HG03097 (cell line): ENCODE measurements at regions not wholly inside any gene's neighbourhood (a gene's known extent, or its start where the extent isn't known, plus 50 kb on each side); places are given as distances from the start of the nearest gene placed in this dataset.
A peak's percentile ranks its signal among the peaks of the same experiment; 100 is the strongest.
"Not testable (repeated sequence)": the region's sequence is repeated elsewhere in the genome, so short reads cannot be mapped to it uniquely, and the experiment has no call there.

ENCODE experiments used
- ATAC-seq: cut with Tn5 transposase; IDR thresholded peaks from one replicate; pipeline ENCODE4 v1.9.1; 2021; ENCODE audit not compliant: unreplicated experiment, low FRiP score

DNA sequence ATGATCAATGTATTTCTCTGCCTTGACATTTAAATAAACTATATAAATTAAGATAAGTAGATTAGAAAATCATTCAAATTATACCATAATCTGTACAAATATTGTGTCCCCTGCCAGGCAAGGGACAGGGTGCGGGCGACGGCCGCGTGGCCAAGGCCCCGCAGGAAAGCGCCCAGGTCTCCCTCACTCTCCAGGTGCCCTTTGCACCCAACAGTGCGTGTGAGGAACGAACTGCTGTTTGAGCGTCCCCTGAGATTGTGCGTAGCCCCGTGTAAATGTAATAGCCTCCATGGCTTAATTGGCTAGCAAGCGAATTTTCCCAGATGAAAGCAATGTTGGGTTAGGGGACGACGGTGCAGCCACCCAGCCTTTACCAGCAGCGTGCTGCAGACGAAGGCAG is 161.4 kb downstream of the SYT15 start:
- ATAC-seq: not testable (repeated sequence)

DNA sequence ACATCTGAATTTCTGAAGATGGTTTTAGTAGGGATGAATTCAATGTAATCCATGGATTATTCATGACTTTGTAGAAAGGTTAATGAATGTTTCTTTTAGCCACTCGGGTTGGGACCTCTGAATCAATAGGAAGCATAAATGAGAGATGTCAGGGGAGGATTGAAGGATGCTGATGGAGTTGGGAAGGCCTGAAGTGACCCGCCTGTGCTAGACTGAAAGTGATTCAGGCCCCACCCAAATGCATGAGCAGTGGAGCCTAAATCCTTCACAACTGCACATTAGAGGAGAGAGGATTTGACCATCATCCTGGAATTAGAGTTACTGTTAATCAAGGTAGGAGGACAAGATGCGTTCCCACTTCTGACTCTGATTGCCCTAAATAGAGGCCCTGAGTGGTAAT is 162.2 kb upstream of the PTPN20 start:
- ATAC-seq: not testable (repeated sequence)

DNA sequence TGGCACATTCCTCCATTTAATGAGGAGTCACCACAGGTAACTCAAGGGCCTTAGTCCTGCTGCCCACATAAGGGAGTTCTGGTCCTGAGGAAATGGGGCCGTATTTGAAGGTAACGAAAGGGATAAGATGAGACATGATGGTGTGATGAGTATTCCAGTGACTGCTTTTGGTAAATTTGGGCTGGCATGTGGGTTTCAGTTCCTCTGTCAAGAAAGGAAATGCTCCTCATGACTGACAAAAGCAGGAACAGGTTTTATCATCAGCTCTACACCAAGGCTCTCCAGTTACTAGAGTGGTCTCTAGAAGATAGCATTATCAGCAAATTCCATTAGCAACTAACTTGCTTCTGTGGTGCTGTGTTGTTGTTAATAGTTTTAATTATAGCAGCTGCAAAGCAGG is 161.8 kb upstream of the PTPN20 start:
- not testable (repeated sequence) for ATAC-seq

DNA sequence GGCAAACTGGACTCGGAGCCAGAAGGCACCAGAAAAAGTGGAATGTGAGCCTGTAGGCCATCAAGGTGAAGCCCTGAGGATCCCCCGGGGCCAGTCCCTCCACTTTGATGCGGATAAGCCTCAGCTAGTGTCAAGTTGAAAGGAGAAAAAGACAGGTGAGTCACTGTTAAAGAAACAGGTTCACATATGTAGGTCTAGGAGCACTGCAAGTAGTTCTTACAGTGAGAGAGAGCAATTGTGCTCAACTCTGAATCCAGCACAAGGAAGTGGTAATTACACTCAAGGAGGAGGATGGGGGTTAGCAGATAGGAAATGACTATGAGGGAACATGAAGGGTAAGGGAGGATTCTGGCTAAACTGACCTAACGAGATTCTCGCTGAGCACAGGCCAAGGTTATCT is 157.5 kb upstream of the PTPN20 start:
- ATAC-seq: not testable (repeated sequence)

DNA sequence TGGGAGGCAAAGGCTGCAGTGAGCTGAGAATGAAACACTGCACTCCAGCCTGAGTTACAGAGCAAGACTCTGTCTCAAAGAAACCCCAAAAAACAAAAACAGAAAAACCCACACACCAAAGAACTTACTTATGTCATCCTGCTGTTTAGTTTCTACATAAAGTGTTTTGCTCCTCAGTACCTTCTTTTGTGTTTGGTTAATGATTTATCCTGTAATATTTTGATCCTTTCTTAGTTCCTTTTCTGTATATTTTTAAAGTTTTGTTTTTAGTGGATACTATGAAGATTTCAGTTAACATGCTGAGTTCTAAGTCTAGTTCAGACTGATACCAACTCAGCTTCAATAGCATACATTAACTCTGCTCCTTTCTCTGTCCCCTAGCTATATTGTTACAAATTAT is 149.8 kb upstream of the PTPN20 start:
- peak; percentile 88 for ATAC-seq

DNA sequence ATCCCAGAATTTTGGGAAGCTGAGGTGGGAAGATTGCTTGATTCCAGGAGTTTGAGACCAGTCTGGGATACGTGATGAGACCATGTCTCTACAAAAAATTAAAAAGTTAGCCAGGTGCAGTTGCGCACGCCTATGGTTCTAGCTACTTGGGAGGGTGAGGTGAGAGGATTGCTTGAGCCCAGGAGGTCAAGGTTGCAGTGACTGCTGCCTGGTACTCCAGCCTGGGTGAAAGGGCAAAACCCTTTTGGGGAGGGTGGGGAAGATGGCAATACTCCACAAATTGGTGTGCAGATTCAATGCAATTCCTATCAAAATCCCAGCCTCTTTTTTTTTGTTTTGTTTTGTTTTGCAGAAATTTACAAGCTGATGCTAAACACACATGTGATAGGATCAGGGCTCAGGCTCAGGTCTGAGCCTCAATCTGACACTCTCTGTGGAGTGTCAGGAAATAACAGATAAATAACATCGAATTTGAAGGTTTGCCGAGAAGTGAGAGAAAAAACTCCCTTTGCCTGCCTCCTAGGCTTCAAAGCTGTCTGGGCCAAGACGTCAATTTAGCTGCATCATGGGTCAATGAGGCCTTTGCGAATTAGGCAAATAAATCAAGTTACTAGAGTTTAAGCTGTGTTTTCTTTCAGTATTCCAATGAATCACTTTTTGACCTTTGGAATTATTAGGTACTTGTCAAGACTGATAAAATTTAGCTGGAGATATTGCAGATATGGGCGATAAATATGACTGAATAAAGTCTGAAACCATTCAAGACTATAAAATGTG is 142.5 kb upstream of the PTPN20 start:
- ATAC-seq: not testable (repeated sequence)

DNA sequence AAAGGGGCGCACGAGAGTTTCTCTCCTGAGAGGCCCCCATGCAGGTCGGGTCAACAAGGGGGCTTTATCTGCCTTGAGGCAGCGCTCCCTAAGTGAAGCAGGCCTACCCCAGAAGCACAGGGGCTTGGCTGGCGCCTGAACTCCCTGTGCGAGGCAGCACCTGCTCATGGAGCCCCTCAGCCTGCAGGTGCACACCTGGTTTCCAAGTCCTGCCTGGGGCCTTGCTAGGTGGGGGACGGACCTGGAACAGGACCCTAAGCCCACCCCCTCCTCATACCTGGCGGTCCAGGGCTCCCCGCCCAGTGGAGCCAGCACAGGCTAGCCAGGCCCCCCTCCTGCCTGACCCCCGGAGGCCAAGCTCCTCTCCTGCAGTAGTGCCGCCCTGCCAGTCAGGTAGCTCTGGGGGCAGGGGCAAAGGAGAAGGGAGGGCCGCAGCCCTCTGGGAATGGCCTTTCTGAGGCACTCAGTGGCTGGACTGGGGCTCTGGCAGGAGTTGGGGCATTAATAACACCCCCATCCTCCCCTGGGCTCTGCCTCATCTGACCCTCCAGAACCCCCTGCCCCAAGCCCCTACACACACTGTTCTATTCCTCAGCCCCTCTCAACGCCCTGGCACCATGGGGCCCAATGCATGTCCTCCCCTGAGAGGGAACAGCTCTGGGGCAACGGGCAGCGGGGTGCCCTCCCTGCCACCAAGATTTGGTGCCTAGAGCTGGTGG is 137.9 kb upstream of the PTPN20 start:
- not testable (repeated sequence) for ATAC-seq

DNA sequence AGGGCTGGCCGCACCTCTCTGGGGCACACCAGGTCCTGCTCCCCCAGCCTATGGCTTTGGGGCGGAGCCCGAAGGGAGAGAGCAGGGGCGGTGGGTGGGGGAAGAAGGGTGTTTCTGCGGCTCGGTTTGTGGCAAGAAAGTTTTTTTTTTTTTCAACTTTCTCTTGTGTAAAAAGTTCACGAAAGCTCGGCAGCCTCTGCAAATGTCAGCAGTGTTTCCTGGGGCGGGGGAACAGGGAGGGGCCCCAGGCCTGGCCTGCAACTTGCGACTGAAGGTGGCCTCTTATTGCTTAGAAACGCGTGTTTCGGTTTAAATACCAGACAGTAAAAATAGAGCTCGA is 137.4 kb upstream of the PTPN20 start:
- ATAC-seq: not testable (repeated sequence)

DNA sequence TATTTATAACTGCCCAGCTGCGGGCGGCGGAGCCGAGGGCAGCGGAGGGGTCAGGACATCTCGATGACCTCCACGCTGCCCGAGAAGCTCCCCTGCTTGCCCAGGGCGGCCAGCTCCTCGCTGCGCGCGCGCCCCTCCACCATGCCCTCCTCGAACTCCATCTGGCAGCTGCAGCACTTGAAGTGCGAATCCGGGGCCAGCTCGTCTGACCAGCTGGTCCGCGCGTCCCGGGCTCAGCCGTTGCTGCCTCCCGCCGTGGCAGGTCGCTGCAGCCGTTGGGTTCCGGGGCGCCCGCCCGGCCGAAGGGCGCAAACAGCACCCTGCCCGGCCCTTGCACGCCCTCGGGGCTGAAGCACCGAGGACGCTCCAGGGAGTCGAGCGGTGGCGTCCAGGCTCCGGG is 136.9 kb upstream of the PTPN20 start:
- not testable (repeated sequence) for ATAC-seq

DNA sequence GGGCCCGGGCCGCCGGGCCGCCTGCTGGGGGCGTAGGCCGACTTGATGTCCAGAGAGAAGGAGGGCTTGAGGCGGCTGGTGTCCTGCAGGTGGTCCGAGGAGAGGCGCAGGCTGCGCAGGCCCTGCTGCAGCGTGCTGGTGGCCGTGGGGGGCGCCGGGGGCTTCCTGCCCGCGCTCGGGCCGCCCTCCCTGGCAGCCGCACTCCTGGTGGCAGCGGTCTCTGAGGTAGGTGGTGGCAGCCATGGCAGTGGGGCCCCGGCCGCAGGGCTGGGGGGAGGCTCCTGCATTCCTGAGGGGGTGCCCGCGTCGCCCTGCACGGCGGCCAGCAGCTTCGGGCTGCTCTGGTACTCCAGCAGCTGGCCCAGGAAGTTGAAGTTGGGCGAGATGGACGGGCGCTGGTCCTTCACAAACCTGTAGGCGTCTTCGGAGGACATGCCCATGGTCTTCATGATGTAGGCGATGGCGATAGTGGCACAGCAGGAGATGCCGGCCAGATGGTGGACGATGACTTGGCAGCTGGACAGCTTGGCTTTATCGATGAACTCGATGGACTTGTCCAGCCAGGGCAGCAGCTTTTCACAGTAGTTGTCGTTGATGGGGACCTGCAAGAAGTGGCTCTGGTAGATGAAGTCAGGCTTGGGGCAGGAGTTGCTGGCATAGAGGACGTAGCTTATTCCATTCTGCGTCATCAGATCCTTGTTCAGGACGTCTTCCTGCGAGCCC is 136.1 kb upstream of the PTPN20 start:
- not testable (repeated sequence) for ATAC-seq

DNA sequence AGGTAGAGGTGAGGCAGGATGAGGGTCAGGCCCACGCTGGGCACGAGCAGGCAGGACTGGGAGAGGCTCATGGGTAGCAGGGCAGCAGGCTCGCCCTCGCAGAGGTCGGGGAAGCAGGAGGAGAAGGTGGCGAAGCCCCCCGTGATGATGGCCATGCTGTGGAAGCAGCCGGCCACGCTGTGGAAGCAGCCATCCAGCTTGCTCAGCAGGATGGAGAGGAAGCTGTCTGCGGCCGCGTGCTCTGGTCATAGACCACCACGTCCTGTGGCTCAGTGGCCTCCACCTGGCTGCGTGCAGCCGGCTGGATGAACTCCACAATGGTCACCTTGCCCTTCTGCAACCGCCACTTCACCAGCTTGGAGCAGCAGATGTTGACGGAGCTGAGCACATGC is 135.6 kb upstream of the PTPN20 start:
- not testable (repeated sequence) for ATAC-seq

DNA sequence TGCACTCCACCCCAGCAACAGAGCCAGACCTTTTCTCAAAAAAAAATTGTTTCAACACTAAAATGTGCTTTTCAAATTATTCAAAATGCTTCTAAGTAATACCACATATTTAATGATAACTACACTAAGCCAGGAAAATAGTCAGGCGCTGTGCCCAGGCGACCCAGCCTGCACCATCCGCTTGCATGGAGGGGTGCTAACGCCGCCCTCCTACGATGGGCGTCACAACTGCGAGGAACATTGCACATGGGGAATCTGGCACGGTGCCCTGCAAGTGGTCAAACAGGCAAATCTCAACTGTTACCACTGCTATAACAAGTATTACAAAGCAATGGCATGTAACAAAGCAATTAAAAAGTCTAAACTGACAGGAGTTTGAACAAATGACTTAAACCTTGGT is 131.7 kb upstream of the PTPN20 start:
- not testable (repeated sequence) for ATAC-seq

DNA sequence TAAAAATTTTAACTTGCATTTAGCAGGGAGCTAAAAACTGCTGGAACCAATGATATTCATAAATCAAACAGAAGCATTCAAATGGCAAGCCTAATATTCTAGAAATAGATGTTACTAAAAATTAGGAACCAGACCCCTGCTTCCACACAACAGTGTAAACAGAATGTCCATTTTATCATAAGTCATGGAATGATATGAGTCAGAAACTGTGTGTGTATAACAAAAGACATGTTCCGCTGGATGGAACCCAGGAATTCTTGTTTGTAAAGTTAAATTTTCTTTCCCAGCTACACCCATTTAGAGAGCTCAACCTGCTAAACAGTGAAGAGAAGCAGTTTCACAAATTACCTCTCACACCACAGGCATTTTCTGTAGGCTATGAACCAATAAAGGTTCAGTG is 131.1 kb upstream of the PTPN20 start:
- ATAC-seq: not testable (repeated sequence)

DNA sequence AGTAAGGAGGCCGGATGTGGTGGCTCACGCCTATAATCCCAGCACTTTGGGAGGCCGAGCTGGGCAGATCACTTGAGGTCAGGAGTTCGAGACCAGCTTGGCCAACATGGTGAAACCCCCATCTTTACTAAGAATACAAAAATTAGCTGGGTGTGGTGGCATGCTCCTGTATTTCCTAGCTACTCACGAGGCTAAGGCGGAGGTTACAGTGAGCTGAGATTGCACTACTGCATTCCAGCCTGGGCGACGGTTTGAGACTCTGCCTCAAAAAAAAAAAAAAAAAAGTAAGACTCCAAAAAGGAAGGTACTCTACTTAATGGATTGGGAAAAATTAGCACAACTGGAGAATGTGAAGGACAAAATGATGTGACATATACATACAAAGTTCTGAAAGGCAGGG is 130.2 kb upstream of the PTPN20 start:
- not testable (repeated sequence) for ATAC-seq

DNA sequence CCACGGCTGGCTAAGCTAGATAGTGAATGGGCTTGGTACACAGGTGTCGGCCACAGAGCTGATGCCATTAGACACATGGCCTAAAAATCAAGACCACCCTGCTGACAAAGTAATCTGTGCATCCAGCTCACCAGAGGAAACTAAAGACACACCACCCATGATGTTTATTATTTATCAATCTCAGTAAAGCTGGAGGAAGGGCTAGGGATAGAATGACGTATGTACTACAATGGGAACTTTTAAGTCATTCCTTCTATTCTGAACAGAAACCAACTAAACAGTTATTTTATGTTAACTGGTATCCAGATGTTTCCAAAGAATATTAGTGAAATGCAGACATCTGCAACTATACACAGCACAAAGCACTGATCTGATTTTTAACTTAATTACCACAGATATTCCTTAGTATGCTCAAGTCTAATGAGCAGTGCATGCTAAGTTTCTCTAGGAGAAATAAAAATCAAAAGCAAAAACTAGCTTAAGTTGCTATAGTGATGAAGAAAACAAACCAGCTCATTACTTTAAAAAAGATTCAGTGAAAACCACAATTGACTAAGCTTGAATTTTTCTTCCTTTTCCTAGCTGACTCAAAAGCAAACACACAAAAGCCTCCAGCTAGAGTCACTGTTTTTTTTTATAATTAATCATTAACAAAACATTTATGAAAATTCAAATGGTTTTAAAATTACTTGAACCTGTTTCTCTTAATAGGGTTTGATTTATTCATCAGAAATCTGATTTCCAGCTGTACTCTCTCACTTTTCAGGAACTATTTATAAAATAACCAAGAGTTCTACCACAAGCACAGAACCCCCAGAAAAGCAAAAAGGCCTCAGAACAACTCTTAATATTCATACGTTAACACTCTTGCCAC is 129.0 kb upstream of the PTPN20 start:
- not testable (repeated sequence) for ATAC-seq

DNA sequence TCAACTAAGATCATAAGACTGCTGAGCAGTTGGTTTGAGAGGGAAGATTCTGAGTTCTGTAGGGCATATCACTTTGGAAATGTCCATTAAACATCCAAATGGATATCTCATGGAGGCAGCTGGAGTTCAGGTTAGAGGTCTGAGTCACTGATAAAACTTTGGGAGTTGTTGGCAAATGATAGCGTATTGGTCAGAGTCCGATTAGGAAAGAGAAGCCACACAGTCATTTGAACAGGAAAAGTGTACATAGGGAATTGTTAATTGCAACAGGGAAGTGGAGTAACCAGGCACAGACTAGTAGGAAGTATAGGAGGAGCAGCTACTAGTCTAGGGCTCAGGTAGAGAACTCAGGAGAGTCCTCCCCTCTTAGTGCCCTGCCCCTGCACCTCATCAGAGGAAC is 126.6 kb upstream of the PTPN20 start:
- ATAC-seq: not testable (repeated sequence)

DNA sequence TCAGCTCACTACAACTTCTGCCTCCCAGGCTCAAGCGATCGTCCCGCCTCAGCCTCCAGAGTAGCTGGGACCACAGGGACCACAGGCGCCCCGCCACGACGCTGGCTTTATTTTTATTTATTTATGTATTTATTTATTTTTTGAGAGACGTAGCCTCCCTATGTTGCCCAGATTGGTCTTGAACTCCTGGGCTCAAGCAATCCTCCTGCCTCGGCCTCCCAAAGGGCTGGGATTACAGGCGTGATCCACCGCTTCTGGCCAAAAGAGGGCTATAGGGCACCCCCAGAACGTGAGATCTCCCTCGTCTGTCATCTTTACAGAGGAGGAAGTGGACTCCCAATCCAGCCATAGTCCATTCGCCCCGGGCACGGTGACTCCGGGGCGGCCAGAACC is 125.1 kb upstream of the PTPN20 start:
- not testable (repeated sequence) for ATAC-seq

DNA sequence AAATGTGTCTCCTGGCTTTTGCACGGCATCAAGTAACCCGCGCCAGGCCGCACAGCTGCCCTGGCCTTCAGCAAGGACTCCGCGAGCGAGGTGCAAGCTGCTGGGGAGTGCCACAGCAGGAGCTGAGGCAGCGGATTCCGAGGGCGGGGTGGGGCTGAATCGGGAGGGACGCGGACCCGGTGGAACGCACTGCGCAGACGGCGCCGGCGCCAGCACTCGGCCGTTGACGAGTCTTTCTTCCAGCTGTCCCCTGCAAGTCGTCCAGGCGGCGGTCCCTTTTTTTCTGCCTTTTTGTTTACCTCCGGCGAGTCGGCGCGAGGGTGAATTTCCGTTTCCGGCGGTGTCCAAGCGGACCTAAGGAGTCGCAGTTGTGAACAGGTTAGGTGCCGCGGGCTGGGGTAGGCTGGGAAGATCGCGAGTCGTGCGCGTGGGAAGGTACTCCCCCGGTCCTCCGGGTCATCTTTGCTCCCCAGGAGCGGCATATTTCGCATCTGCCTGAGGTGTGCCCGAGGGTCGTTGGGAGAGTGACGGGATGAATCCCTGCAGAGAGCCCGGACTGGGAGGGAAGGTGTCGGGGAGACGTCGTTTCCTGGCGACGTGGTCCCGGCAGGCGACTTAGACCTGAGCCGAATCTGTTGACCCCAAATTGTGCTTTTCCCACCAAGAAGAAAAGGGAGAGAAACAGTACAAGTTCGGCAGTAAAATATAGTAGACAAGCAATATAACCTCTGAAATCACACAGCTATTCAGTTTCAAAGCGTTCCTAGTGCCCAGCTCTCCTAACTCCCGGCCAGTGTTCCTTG is 124.5 kb upstream of the PTPN20 start:
- ATAC-seq: peak; percentile 87

DNA sequence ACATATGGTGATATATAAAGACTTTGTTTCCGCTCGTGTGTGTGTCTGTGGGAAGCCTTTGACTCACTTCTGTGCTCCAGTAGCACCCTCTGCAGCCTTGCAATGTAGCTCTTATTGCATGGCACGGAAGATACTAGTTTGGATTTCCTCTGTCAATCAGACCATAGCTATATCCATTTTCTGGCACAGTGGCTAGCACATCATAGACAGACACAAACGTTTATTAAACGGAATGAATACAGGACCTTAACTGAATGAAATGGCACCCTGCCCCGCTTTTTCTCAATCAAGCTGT is 124.0 kb upstream of the PTPN20 start:
- no peak for ATAC-seq
